Astrocyte (in vitro differentiated cells and primary cell): ENCODE measurements at regions not wholly inside any gene's neighbourhood (a gene's known extent, or its start where the extent isn't known, plus 50 kb on each side); places are given as distances from the start of the nearest gene placed in this dataset.

Experiments
- DNase-seq: peaks from one replicate; pipeline ENCODE4 v3.0.0-alpha.2; 2010; ENCODE audit warnings: low read depth
- FAIRE-seq: peaks from 2 replicates; lab custom pipeline; 2011; peaks lifted over from hg19 to GRCh38; lab: Jason Lieb, UNC
- H2AFZ ChIP-seq: 2 replicates; pipeline ENCODE4 v1.6.0; 2012; ENCODE audit warnings: low read depth, low read length, inconsistent platforms
- H3K27ac ChIP-seq: 2 replicates; pipeline ENCODE4 v1.5.1; 2011; ENCODE audit warnings: low read depth, low read length, inconsistent platforms
- H3K27me3 ChIP-seq: 2 replicates; pipeline ENCODE4 v1.6.0; 2011; ENCODE audit warnings: low read length, inconsistent platforms; ENCODE audit not compliant: insufficient read depth
- H3K36me3 ChIP-seq: 2 replicates; pipeline ENCODE4 v1.5.1; 2011; ENCODE audit warnings: low read length, inconsistent platforms; ENCODE audit not compliant: insufficient read depth
- H3K4me1 ChIP-seq: 2 replicates; pipeline ENCODE4 v1.5.1; 2011; ENCODE audit warnings: low read length, inconsistent platforms; ENCODE audit not compliant: insufficient read depth
- H3K4me2 ChIP-seq: 2 replicates; pipeline ENCODE4 v1.6.0; 2012; ENCODE audit warnings: low read length, inconsistent platforms
- H3K4me3 ChIP-seq: 2 replicates; pipeline ENCODE4 v1.5.1; 2011; ENCODE audit warnings: low read depth, mild to moderate bottlenecking, low read length, inconsistent platforms; ENCODE audit not compliant: insufficient read depth
- H3K79me2 ChIP-seq: 2 replicates; pipeline ENCODE4 v1.6.0; 2012; ENCODE audit warnings: mild to moderate bottlenecking, low read length, inconsistent platforms; ENCODE audit not compliant: insufficient read depth
- H3K9ac ChIP-seq: 2 replicates; pipeline ENCODE4 v1.6.0; 2012; ENCODE audit warnings: mild to moderate bottlenecking, low read length, inconsistent platforms
- H3K9me3 ChIP-seq: 2 replicates; pipeline ENCODE4 v1.5.1; 2012; ENCODE audit warnings: low read depth, mild to moderate bottlenecking, low read length, inconsistent platforms; ENCODE audit not compliant: insufficient read depth
- H4K20me1 ChIP-seq: 2 replicates; pipeline ENCODE4 v1.6.0; 2012; ENCODE audit warnings: low read length, inconsistent platforms; ENCODE audit not compliant: insufficient read depth
- H3K27ac Mint-ChIP-seq: one replicate; pipeline ENCODE4 v1.8.0; 2021; ENCODE audit warnings: mild to moderate bottlenecking, mixed read lengths; ENCODE audit not compliant: unreplicated experiment
- H3K27me3 Mint-ChIP-seq: one replicate; pipeline ENCODE4 v1.8.0; 2021; ENCODE audit warnings: low read depth, mixed read lengths; ENCODE audit not compliant: unreplicated experiment
- H3K36me3 Mint-ChIP-seq: one replicate; pipeline ENCODE4 v1.8.0; 2021; ENCODE audit warnings: low read depth, mixed read lengths; ENCODE audit not compliant: unreplicated experiment
- H3K4me1 Mint-ChIP-seq: one replicate; pipeline ENCODE4 v1.8.0; 2021; ENCODE audit warnings: low read depth, mixed read lengths; ENCODE audit not compliant: unreplicated experiment
- H3K4me3 Mint-ChIP-seq: one replicate; pipeline ENCODE4 v1.8.0; 2021; ENCODE audit warnings: mild to moderate bottlenecking, moderate library complexity, mixed read lengths; ENCODE audit not compliant: unreplicated experiment
- H3K9me3 Mint-ChIP-seq: one replicate; pipeline ENCODE4 v1.8.0; 2021; ENCODE audit warnings: mild to moderate bottlenecking, mixed read lengths; ENCODE audit not compliant: unreplicated experiment
- CTCF ChIP-seq: IDR thresholded peaks from 2 replicates; pipeline ENCODE4 v1.5.1; 2011; ENCODE audit warnings: low read depth, mild to moderate bottlenecking, inconsistent platforms, low read length, moderate library complexity; ENCODE audit not compliant: insufficient read depth
- EZH2 ChIP-seq: IDR thresholded peaks from 2 replicates; pipeline ENCODE4 v1.6.1; 2012; ENCODE audit warnings: mild to moderate bottlenecking, low read length, inconsistent platforms; ENCODE audit not compliant: insufficient read depth

- no peaks in the 10 kb centered on the region for H4K20me1 ChIP-seq
- Mint-ChIP-seq H3K36me3 (no peaks in the 10 kb centered on the region), H3K27me3 (peaks cover 4% of the 10 kb centered on the region), H3K9me3 (peaks cover 2% of the 10 kb centered on the region), H3K27ac (no peak overlapping the region), H3K4me1 (no peaks in the 10 kb centered on the region), H3K4me3 (no peak overlapping the region)
- FAIRE-seq = no peak
- TF ChIP-seq EZH2 (no peak), CTCF (no peak)
- no peaks in the 10 kb centered on the region for H3K36me3 ChIP-seq
- H3K9me3 ChIP-seq = no peaks in the 10 kb centered on the region
- H3K4me1 ChIP-seq = no peaks in the 10 kb centered on the region
- no peak overlapping the region for H3K27ac ChIP-seq
- no peak overlapping the region for H3K9ac ChIP-seq
- H3K4me3 ChIP-seq = no peak overlapping the region
- no peak overlapping the region for H2AFZ ChIP-seq
- no peak overlapping the region for H3K4me2 ChIP-seq
- no peaks in the 10 kb centered on the region for H3K79me2 ChIP-seq
- no peaks in the 10 kb centered on the region for H3K27me3 ChIP-seq
- DNase-seq = no peak
Observed at GRCh38 chr15:96560246-96560895, 229.9 kb downstream of the NR2F2 start.

- no peaks in the 10 kb centered on the region for H3K36me3 Mint-ChIP-seq
- Histone ChIP-seq H3K27ac (no peak overlapping the region), H3K79me2 (no peaks in the 10 kb centered on the region), H4K20me1 (no peaks in the 10 kb centered on the region), H3K27me3 (no peaks in the 10 kb centered on the region), H3K4me2 (no peak overlapping the region), H3K9me3 (no peaks in the 10 kb centered on the region), H3K36me3 (no peaks in the 10 kb centered on the region), H3K9ac (no peak overlapping the region), H3K4me1 (no peaks in the 10 kb centered on the region), H2AFZ (no peak overlapping the region), H3K4me3 (no peak overlapping the region)
- no peak overlapping the region for H3K27ac Mint-ChIP-seq
- H3K9me3 Mint-ChIP-seq = peaks cover 2% of the 10 kb centered on the region
- no peak for DNase-seq
- no peaks in the 10 kb centered on the region for H3K4me1 Mint-ChIP-seq
- TF ChIP-seq CTCF (no peak), EZH2 (no peak)
- no peak for FAIRE-seq
- peaks cover 4% of the 10 kb centered on the region for H3K27me3 Mint-ChIP-seq
- no peak overlapping the region for H3K4me3 Mint-ChIP-seq
Observed at GRCh38 chr15:96561593-96561992, 231.1 kb downstream of the NR2F2 start.

- Mint-ChIP-seq H3K4me3 (no peak overlapping the region), H3K36me3 (no peaks in the 10 kb centered on the region), H3K27ac (no peak overlapping the region), H3K9me3 (peaks cover 2% of the 10 kb centered on the region), H3K27me3 (peaks cover 14% of the 10 kb centered on the region), H3K4me1 (no peaks in the 10 kb centered on the region)
- H2AFZ ChIP-seq = no peak overlapping the region
- no peaks in the 10 kb centered on the region for H3K4me1 ChIP-seq
- H4K20me1 ChIP-seq = no peaks in the 10 kb centered on the region
- no peak overlapping the region for H3K27ac ChIP-seq
- H3K36me3 ChIP-seq = no peaks in the 10 kb centered on the region
- H3K9ac ChIP-seq = no peak overlapping the region
- H3K79me2 ChIP-seq = no peaks in the 10 kb centered on the region
- TF ChIP-seq CTCF (no peak), EZH2 (no peak)
- DNase-seq = no peak
- H3K4me3 ChIP-seq = no peak overlapping the region
- no peaks in the 10 kb centered on the region for H3K9me3 ChIP-seq
- no peak for FAIRE-seq
- H3K27me3 ChIP-seq = no peaks in the 10 kb centered on the region
- H3K4me2 ChIP-seq = no peak overlapping the region
Observed at GRCh38 chr15:96564546-96564945, 234.0 kb downstream of the NR2F2 start.
